ACHN (cell line): ENCODE measurements at regions not wholly inside any gene's neighbourhood (a gene's known extent, or its start where the extent isn't known, plus 50 kb on each side); places are given as distances from the start of the nearest gene placed in this dataset.

Experiments
- DNase-seq: peaks from one replicate; pipeline ENCODE4 v3.0.0-alpha.2; 2015
- in situ Hi-C: cut with HindIII; loops from 2 replicates; pipeline ENCODE4 v1.10.0; 2017; ENCODE audit warnings: low sequenced_read_pairs, low pct_ligation_motif_present, low pct_unique_long_range_greater_than_20kb

- in situ Hi-C loops, result no loop called here
- no peak for DNase-seq
Measured at GRCh38 chr7:31445686-31446355, 68.1 kb upstream of the ITPRID1 start.

GRCh38 chr7:31448649-31449048 lies 65.2 kb upstream of the ITPRID1 start:
- DNase-seq, result no peak
- in situ Hi-C loops, result no loop called here

- DNase-seq, result no peak
- in situ Hi-C loops, result no loop called here
Measured at GRCh38 chr7:31455844-31456243, 58.0 kb upstream of the ITPRID1 start.

- DNase-seq, result no peak
- in situ Hi-C loops, result no loop called here
Measured at GRCh38 chr7:31456646-31457368, 57.1 kb upstream of the ITPRID1 start.

GRCh38 chr7:31457551-31457950 lies 56.3 kb upstream of the ITPRID1 start:
- in situ Hi-C loops, result no loop called here
- DNase-seq, result no peak

GRCh38 chr7:31458203-31458602 lies 55.7 kb upstream of the ITPRID1 start:
- in situ Hi-C loops, result no loop called here

GRCh38 chr7:31462636-31463035 lies 51.3 kb upstream of the ITPRID1 start:
- DNase-seq, result no peak
- in situ Hi-C loops, result no loop called here

More at GRCh38 chr7:31458203-31458602, 55.7 kb upstream of the ITPRID1 start:
- no peak for DNase-seq
